Muscle layer of duodenum (tissue), 2 donors: ENCODE measurements at regions not wholly inside any gene's neighbourhood (a gene's known extent, or its start where the extent isn't known, plus 50 kb on each side); places are given as distances from the start of the nearest gene placed in this dataset.
"Not testable (repeated sequence)": the region's sequence is repeated elsewhere in the genome, so short reads cannot be mapped to it uniquely, and the experiment has no call there.

Experiments
- H3K27ac ChIP-seq: one replicate; pipeline ENCODE4 v1.7.0; 2013; ENCODE audit warnings: mild to moderate bottlenecking, low read length
- H3K27me3 ChIP-seq: one replicate; pipeline ENCODE4 v1.7.0; 2013; ENCODE audit warnings: low read depth, mild to moderate bottlenecking, control low read depth, low read length
- H3K36me3 ChIP-seq, 2 donors: one replicate each; pipeline ENCODE4 v1.7.0; 2013; ENCODE audit warnings: low read length in 2 of 2, control low read depth in 1 of 2, mild to moderate bottlenecking in 1 of 2; ENCODE audit not compliant: insufficient read depth in 2 of 2, control insufficient read depth in 1 of 2
- H3K4me1 ChIP-seq, 2 donors: one replicate each; pipeline ENCODE4 v1.7.0; 2013; ENCODE audit warnings: low read length in 2 of 2, mild to moderate bottlenecking in 2 of 2, control low read depth in 1 of 2, moderate library complexity in 1 of 2; ENCODE audit not compliant: insufficient read depth in 2 of 2, control insufficient read depth in 1 of 2
- H3K4me3 ChIP-seq, 2 donors: one replicate each; pipeline ENCODE4 v1.7.0; 2013; ENCODE audit warnings: low read length in 2 of 2, low read depth in 1 of 2, mild to moderate bottlenecking in 1 of 2
- H3K9me3 ChIP-seq, 2 donors: one replicate each; pipeline ENCODE4 v1.7.0; 2013; ENCODE audit warnings: low read length in 2 of 2, control low read depth in 1 of 2, mild to moderate bottlenecking in 1 of 2; ENCODE audit not compliant: control insufficient read depth in 1 of 2
- donor health status: healthy.

DNA sequence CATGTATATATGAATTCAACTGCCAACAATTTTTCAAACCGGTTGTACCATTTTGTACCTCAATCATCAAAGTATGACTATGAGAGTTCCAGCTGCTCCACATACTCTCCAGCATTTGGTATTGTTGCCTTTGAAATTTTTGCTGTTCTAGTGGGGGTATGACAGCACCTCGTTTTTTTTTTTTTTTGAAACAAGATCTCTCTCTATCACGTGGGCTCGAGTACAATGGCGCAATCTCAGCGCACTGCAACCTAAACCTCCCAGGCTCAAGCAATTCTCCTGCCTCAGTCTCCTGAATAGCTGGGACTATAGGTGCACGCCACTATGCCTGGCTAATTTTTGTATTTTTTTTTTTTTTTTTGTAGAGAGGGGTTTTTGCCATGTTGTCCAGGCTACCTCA is 144.7 kb upstream of the JARID2 start:
- no peaks in the 10 kb centered on the region for H3K27me3 ChIP-seq
- no peaks in the 10 kb centered on the region for H3K4me1 ChIP-seq
- no peak overlapping the region for H3K4me3 ChIP-seq
- H3K9me3 ChIP-seq, result peaks cover 0 to 5% of the 10 kb centered on the region in 2 donors
- H3K27ac ChIP-seq, result no peak overlapping the region
- no peaks in the 10 kb centered on the region for H3K36me3 ChIP-seq

DNA sequence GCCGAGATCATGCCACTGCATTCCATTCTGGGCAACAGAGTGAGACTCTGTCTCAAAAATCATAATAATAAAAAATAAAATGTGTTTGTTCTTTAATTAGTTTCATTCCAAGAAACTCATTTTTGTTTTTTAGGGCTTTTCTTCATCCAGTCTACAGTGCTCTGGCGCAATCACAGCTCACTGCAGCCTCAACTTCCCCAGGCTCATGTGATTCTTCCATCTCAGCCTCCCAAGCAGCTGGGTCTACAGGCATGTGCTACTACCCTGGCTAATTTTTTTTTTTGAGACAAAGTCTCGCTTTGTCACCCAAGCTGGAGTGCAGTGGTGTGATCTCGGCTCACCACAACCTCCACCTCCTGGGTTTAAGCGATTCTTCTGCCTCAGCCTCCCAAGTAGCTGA is 143.6 kb upstream of the JARID2 start:
- H3K9me3 ChIP-seq, result peaks cover 0 to 8% of the 10 kb centered on the region in 2 donors
- no peaks in the 10 kb centered on the region for H3K36me3 ChIP-seq
- H3K4me1 ChIP-seq, result no peaks in the 10 kb centered on the region
- H3K27ac ChIP-seq, result no peak overlapping the region
- no peaks in the 10 kb centered on the region for H3K27me3 ChIP-seq
- H3K4me3 ChIP-seq, result no peak overlapping the region

DNA sequence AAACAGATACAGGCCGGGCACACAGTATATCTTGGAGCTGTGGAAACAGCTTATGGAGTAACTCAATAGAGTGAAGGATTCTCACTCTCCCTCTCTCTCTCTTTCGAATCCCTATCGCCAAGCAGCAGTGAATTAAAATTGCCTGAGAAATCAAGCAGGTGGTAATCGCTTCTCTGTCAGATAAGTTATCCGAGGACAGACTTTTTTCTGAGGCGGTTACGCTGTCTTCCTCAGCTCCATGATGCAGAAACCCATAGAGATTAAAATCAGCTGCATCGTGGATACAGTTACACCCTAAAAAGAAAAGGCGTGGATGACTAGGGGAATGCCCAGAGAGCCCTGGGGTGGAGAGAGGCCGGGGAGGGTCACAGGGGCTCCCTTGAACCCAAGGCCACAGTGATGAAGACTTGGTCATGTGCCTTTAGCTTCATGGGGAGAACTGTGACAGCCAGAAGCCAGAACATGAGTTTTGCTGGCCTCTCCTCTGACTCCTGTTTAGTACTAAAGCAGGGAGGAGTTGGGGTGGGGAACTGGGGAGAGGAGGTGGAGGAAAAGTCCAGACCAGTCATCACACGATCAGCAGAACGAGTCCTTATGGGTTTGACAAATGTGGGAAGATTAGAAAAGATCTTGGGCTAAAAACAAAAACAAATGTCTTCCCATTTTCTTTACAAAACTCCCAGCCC is 138.8 kb upstream of the JARID2 start:
- H3K4me3 ChIP-seq, result no peak overlapping the region
- no peaks in the 10 kb centered on the region for H3K27me3 ChIP-seq
- H3K27ac ChIP-seq, result no peak overlapping the region
- no peaks in the 10 kb centered on the region for H3K4me1 ChIP-seq
- peaks cover 0 to 8% of the 10 kb centered on the region in 2 donors for H3K9me3 ChIP-seq
- H3K36me3 ChIP-seq, result no peaks in the 10 kb centered on the region

DNA sequence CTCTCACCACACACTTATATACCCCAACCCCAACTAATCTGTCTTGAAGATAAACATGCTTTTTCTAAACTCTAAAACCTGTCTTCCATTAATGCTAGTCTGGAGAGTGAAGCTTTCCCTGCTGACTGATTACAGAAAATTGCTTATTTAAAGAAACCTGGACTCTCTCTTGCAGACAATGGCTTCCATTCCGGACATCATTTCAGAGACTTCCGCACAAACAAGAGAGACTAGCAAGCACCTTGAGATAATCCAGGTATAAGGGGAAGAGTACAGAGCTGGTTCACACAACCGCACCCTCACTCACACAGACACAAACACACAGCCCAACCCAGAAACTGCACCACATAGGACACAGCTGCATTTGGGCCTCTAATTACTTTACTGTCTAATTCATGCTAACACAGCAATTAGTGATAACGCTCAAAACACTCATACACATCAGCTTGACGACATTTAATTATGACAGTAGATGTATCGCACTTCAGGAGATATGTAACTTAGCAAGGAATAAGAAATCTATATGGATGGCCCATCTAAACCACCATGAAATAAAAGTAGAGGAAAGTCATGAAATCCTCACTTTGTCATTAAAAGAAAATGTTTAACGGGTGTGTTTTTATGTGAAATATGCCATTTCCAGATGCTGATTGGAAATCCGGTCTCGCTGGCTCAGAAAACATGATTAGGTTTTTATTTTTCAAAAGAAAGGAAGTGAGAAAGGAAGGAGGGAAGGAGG is 138.1 kb upstream of the JARID2 start:
- no peaks in the 10 kb centered on the region for H3K27me3 ChIP-seq
- H3K4me3 ChIP-seq, result no peak overlapping the region
- H3K36me3 ChIP-seq, result no peaks in the 10 kb centered on the region
- H3K9me3 ChIP-seq, result peaks cover 0 to 8% of the 10 kb centered on the region in 2 donors
- H3K27ac ChIP-seq, result no peak overlapping the region
- no peaks in the 10 kb centered on the region for H3K4me1 ChIP-seq

DNA sequence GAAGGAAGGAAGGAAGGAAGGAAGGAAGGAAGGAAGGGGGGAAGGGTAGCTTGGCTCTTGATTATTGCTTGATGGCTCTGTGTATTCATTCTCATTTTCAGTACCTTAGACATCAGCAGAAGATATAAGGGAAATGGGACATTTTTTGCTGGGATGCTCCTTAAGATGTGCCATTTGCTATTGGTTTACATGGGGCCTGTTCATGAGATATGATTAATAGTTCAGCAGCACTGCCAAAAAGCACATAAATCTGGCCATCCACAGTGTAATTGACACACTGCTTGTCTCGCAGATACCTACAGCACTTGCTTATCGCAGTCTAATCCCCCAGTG is 137.5 kb upstream of the JARID2 start:
- peaks cover 0 to 8% of the 10 kb centered on the region in 2 donors for H3K9me3 ChIP-seq
- H3K27ac ChIP-seq, result no peak overlapping the region
- H3K36me3 ChIP-seq, result no peaks in the 10 kb centered on the region
- no peak overlapping the region for H3K4me3 ChIP-seq
- H3K27me3 ChIP-seq, result no peaks in the 10 kb centered on the region
- H3K4me1 ChIP-seq, result no peaks in the 10 kb centered on the region

DNA sequence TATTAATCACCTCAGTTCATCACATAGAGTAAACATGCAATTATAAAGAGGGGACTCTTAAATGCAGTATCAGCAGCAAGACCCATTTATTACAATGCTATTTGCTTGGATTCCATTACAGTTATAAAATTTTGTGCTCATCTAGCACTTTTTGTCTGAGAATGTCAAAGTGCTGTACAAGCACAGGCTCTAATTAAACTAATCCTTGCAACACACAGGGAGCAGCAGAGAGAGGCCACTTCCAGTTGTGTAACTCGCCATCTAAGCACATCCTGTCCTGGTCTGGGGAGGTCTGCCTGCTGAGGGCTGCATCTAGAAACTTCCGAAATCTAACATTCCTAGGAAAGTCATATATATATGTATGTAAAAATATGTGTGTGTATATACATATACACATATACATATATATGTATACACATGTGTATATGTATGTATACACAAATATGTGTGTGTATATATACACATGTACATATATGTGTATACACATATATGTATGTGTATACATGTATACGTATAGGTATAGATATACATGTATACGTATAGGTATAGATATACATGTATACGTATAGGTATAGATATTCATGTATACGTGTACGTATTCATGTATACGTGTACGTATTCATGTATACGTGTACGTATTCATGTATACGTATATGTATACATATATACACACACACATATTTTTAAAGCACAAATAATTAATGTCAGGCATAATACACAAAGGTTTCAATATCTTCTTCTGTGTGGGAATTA is 136.4 kb upstream of the JARID2 start:
- H3K27ac ChIP-seq, result no peak overlapping the region
- H3K9me3 ChIP-seq, result peaks cover 0 to 8% of the 10 kb centered on the region in 2 donors
- no peaks in the 10 kb centered on the region for H3K4me1 ChIP-seq
- no peak overlapping the region for H3K4me3 ChIP-seq
- H3K27me3 ChIP-seq, result no peaks in the 10 kb centered on the region
- H3K36me3 ChIP-seq, result no peaks in the 10 kb centered on the region

DNA sequence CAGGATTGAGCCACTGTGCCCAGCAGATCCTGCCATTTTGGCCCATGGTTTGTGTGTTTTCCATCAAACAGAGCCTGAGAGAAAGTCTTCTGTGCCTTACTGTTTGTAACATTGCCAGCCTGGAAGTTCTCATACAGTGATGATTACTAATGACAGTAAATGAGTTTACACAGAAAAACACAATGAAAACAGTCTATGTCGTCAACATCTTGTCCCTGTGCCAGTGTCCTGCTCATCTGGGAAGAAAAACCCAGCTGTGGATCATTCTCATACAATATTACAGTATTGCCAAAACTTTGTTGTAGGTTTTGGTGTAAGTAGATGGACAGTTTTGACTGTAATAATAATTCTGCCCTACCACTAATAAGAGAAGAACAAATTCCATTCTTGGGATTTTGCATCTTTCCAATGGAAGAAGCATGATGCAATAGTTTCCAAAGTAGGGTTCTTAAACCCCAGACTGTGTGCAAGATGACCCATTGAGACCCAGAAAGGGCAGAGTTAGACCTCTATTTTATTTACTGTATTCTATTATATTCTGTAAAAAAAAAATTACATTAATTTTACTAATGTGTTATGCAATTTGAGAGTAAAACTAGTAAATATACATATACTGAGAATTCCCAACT is 135.0 kb upstream of the JARID2 start:
- Histone ChIP-seq H3K27me3 (no peaks in the 10 kb centered on the region), H3K4me1 (no peaks in the 10 kb centered on the region), H3K9me3 (peaks cover 0 to 6% of the 10 kb centered on the region in 2 donors), H3K27ac (no peak overlapping the region), H3K4me3 (no peak overlapping the region), H3K36me3 (no peaks in the 10 kb centered on the region)

DNA sequence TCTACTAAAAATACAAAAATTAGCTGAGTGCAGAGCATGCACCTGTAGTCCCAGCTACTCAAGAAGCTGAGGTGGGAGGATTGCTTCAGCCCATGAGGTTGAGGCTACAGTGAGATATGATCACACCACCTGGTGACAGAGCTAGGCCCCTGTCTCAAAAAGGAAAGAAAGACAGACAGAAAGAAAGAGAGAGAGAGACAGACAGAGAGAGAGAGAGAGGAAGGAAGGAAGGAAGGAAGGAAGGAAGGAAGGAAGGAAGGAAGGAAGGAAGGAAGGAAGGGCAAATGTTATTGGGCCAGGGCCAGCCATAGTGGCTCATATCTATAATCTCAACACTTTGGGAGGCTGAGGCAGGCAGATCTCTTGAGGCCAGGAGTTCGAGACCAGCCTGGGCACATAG is 134.3 kb upstream of the JARID2 start:
- H3K4me3 ChIP-seq, H3K27ac ChIP-seq, H3K36me3 ChIP-seq, H3K4me1 ChIP-seq, H3K27me3 ChIP-seq, H3K9me3 ChIP-seq: not testable (repeated sequence)

DNA sequence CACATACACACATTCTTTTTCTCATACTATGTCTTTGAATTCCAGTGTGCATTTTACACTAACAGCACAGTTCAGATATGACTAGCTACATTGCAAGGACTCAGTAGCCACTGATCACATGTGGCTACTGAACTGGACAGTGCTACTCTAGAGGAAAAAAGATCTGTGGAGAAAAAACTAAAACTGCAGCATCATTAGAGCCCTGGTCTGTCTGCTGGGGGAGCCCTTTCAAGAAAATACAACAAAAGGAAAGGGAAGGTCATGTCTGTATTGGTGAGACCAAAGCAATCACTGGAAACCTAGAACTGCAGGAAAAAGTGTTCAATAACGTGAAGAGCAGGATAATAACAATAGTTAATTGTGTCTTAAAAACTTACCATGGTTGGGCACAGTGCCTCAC is 132.3 kb upstream of the JARID2 start:
- H3K27me3 ChIP-seq, result no peaks in the 10 kb centered on the region
- H3K36me3 ChIP-seq, result no peaks in the 10 kb centered on the region
- no peak overlapping the region for H3K4me3 ChIP-seq
- H3K9me3 ChIP-seq, result no peaks in the 10 kb centered on the region
- no peaks in the 10 kb centered on the region for H3K4me1 ChIP-seq
- no peak overlapping the region for H3K27ac ChIP-seq

DNA sequence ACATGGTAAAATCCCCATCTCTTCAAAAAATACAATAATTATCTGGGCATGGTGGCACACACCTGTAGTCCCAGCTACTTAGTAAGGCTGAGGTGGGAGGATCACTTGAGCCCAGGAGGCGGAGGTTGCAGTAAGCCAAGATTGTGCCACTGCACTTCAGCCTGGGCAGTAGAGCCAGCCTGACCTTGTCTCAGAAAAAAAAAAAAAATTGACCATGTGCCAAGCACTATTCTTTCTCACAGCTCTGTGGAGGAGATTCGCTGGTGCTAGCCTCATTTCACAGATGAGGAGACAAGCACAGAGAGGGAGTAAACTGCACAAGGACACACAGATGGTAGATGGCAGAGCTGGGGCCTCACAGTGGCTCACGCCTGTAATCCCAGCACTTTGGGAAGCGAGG is 131.8 kb upstream of the JARID2 start:
- no peaks in the 10 kb centered on the region for H3K4me1 ChIP-seq
- no peak overlapping the region for H3K4me3 ChIP-seq
- no peaks in the 10 kb centered on the region for H3K36me3 ChIP-seq
- no peaks in the 10 kb centered on the region for H3K27me3 ChIP-seq
- H3K27ac ChIP-seq, result no peak overlapping the region
- H3K9me3 ChIP-seq, result no peaks in the 10 kb centered on the region

DNA sequence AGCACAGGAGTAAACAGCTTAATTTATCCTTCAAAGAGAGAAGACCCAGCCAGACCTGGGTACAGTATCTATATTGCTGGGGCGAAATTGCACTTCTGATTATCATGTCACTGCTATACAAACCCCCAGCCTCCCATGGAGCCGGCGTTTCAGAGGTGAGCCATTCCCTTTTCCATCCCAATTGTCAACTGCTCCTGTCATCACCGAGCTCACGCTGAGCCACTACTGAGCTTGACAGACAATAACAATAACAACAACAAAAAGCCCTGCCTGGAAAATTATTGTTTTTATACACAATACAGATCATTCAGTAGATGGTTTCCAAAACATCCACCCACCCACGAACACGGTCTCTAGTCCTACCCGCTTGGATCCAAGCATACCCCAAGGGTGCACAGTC is 129.0 kb upstream of the JARID2 start:
- no peaks in the 10 kb centered on the region for H3K9me3 ChIP-seq
- no peaks in the 10 kb centered on the region for H3K27me3 ChIP-seq
- no peaks in the 10 kb centered on the region for H3K36me3 ChIP-seq
- H3K4me3 ChIP-seq, result no peak overlapping the region
- no peaks in the 10 kb centered on the region for H3K4me1 ChIP-seq
- H3K27ac ChIP-seq, result no peak overlapping the region
